ENCODE measurements at regions not wholly inside any gene's neighbourhood (a gene's known extent, or its start where the extent isn't known, plus 50 kb on each side); places are given as distances from the start of the nearest gene placed in this dataset.
"Not testable (repeated sequence)": the region's sequence is repeated elsewhere in the genome, so short reads cannot be mapped to it uniquely, and the experiment has no call there.

DNA sequence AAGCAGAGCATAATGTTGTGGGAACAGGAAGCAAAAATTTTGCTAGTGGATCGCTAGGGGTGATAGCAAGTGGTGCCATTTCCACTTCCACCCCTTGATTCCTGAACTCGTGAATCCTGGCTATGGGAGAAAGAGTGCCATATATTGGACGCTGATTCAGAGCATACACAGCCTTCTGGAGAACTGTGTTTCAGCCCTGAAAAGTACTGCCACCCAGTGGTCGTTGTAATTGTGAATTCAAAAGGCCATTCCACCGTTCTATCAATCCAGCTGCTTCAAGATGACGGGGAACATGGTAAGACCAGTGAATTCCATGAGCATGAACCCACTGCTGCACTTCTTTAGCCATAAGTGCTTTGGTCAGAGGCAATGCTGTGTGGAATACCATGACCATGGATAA lies 1559.4 kb downstream of the PCDH19 start:
- H3K4me3 Mint-ChIP-seq (ENCODE audit: unreplicated experiment); H3K36me3 Mint-ChIP-seq (ENCODE audit: insufficient read depth, unreplicated experiment); POLR2A ChIA-PET; intact Hi-C loops (cut with micrococcal nuclease); H3K27me3 Mint-ChIP-seq (ENCODE audit: insufficient read depth, unreplicated experiment); BruUV-seq (replicated peaks); H3K9me3 Mint-ChIP-seq (ENCODE audit: unreplicated experiment); H3K27ac Mint-ChIP-seq (ENCODE audit: low read depth, unreplicated experiment); H3K4me1 Mint-ChIP-seq (ENCODE audit: insufficient read depth, unreplicated experiment): not testable (repeated sequence)
- peak; percentile 49 for DNase-seq (ENCODE audit: unreplicated experiment)
- peak; percentile 21 for TF ChIP-seq CTCF (IDR thresholded peaks at IDR 0.05; ENCODE audit: unreplicated experiment)
- CTCF ChIA-PET, result interaction anchor here (0.6 kb wide), 1 partner anchor 1999 kb away, joined by 3 read pairs; no protein-coding TSS in a partner anchor

Data from MCF 10A (cell line).